ENCODE measurements at regions not wholly inside any gene's neighbourhood (a gene's known extent, or its start where the extent isn't known, plus 50 kb on each side); places are given as distances from the start of the nearest gene placed in this dataset.

- Histone ChIP-seq H3K4me1 (ENCODE audit: control insufficient read depth, insufficient read depth, low read length) (no peaks in the 10 kb centered on the region), H3K9me3 (ENCODE audit: control insufficient read depth, insufficient read depth, low read depth, low read length) (no peaks in the 10 kb centered on the region), H3K27ac (ENCODE audit: extremely low read depth, low read depth, low read length) (no peak overlapping the region), H3K4me3 (ENCODE audit: low read depth, low read length) (no peak overlapping the region), H3K36me3 (ENCODE audit: control insufficient read depth in 2 of 2, insufficient read depth in 1 of 2, low read length in 2 of 2) (no peaks in the 10 kb centered on the region)
- CTCF ChIA-PET = interaction anchor here (0.7 kb wide), 1 partner anchor 640 kb away, joined by 4 read pairs; no protein-coding TSS in a partner anchor
- no peak for TF ChIP-seq ZNF37A (tag by site-specific recombination; IDR thresholded peaks at IDR 0.05)
- TF ChIP-seq ZNF19 (tag by site-specific recombination; IDR thresholded peaks at IDR 0.05; ENCODE audit: low read depth) = no peak
- TF ChIP-seq HOXC10 (CRISPR knock-in tag; IDR thresholded peaks at IDR 0.05) = no peak
- TF ChIP-seq KLF1 (tag by site-specific recombination; IDR thresholded peaks at IDR 0.05) = no peak
- no peak for TF ChIP-seq PRDM10 (tag by site-specific recombination; IDR thresholded peaks at IDR 0.05)
- TF ChIP-seq HIC1 (tag by site-specific recombination; IDR thresholded peaks at IDR 0.05) = no peak
- no peak for TF ChIP-seq ZNF146 (tag by site-specific recombination; IDR thresholded peaks at IDR 0.05)
- TF ChIP-seq ZNF596 (tag by site-specific recombination; IDR thresholded peaks at IDR 0.05) = no peak
- TF ChIP-seq ATF2 (tag by site-specific recombination; IDR thresholded peaks at IDR 0.05; ENCODE audit: low read depth) = no peak
- TF ChIP-seq ZBTB6 (tag by site-specific recombination; IDR thresholded peaks at IDR 0.05) = no peak
- TF ChIP-seq PRDM2 (tag by site-specific recombination; IDR thresholded peaks at IDR 0.05; ENCODE audit: borderline replicate concordance) = no peak
- TF ChIP-seq ZNF555 (tag by site-specific recombination; conservative IDR thresholded peaks at IDR 0.05) = no peak
- TF ChIP-seq ZNF174 (tag by site-specific recombination; IDR thresholded peaks at IDR 0.05) = no peak
- no peak for TF ChIP-seq ZNF626 (tag by site-specific recombination; IDR thresholded peaks at IDR 0.05)
- TF ChIP-seq ZFP69B (tag by site-specific recombination; IDR thresholded peaks at IDR 0.05) = no peak
- no peak for TF ChIP-seq TSHZ1 (tag by site-specific recombination; IDR thresholded peaks at IDR 0.05; ENCODE audit: borderline replicate concordance)
- TF ChIP-seq ZNF335 (tag by site-specific recombination; conservative IDR thresholded peaks at IDR 0.05) = no peak
- TF ChIP-seq ZNF202 (tag by site-specific recombination; IDR thresholded peaks at IDR 0.05; ENCODE audit: borderline replicate concordance) = no peak
- POLR2A ChIA-PET = no interaction called here
These were observed 75.9 kb upstream of the PCBD1 start for GRCh38 chr10:70964245-70964644.

Measured in HEK293 (cell line).